Stomach smooth muscle (tissue), 2 donors: ENCODE measurements at regions not wholly inside any gene's neighbourhood (a gene's known extent, or its start where the extent isn't known, plus 50 kb on each side); places are given as distances from the start of the nearest gene placed in this dataset.

Source experiments
- H3K27ac ChIP-seq: one replicate; pipeline ENCODE4 v1.7.0; 2013; ENCODE audit warnings: mild to moderate bottlenecking, low read length, inconsistent platforms
- H3K27me3 ChIP-seq, 2 donors: one replicate each; pipeline ENCODE4 v1.7.0; 2013; ENCODE audit warnings: low read length in 2 of 2; ENCODE audit not compliant: insufficient read depth in 2 of 2, control insufficient read depth in 1 of 2
- H3K36me3 ChIP-seq, 2 donors: one replicate each; pipeline ENCODE4 v1.7.0; 2013; ENCODE audit warnings: low read length in 2 of 2; ENCODE audit not compliant: control insufficient read depth in 2 of 2, insufficient read depth in 2 of 2
- H3K4me1 ChIP-seq: one replicate; pipeline ENCODE4 v1.7.0; 2013; ENCODE audit warnings: low read length; ENCODE audit not compliant: control insufficient read depth, insufficient read depth
- H3K4me3 ChIP-seq, 2 donors: one replicate each; pipeline ENCODE4 v1.7.0; 2013; ENCODE audit warnings: low read length in 2 of 2
- H3K9ac ChIP-seq, 2 donors: one replicate each; pipeline ENCODE4 v1.7.0; 2013; ENCODE audit warnings: low read length in 2 of 2, mild to moderate bottlenecking in 1 of 2
- H3K9me3 ChIP-seq, 2 donors: one replicate each; pipeline ENCODE4 v1.7.0; 2013; ENCODE audit warnings: low read length in 2 of 2; ENCODE audit not compliant: control insufficient read depth in 2 of 2
- donor health status: healthy.
- donor health status: Pancreatic carcinoma.

- peaks cover 0 to 2% of the 10 kb centered on the region in 2 donors for H3K9me3 ChIP-seq
These were observed 308.0 kb upstream of the B3GALT2 start for GRCh38 chr1:193494368-193494767.

GRCh38 chr1:193489191-193489590 lies 302.8 kb upstream of the B3GALT2 start:
- Histone ChIP-seq H3K27ac (no peak overlapping the region), H3K4me3 (no peak overlapping the region), H3K27me3 (no peaks in the 10 kb centered on the region), H3K36me3 (no peaks in the 10 kb centered on the region), H3K9me3 (peaks cover 0 to 2% of the 10 kb centered on the region in 2 donors), H3K4me1 (no peaks in the 10 kb centered on the region), H3K9ac (no peak overlapping the region)

More at GRCh38 chr1:193494368-193494767, 308.0 kb upstream of the B3GALT2 start:
- Histone ChIP-seq H3K4me1 (no peaks in the 10 kb centered on the region), H3K4me3 (no peak overlapping the region), H3K27me3 (no peaks in the 10 kb centered on the region), H3K27ac (no peak overlapping the region), H3K9ac (no peak overlapping the region), H3K36me3 (no peaks in the 10 kb centered on the region)

GRCh38 chr1:193487722-193488121 lies 301.3 kb upstream of the B3GALT2 start:
- Histone ChIP-seq H3K4me3 (no peak overlapping the region), H3K27ac (no peak overlapping the region), H3K36me3 (no peaks in the 10 kb centered on the region), H3K9me3 (peaks cover 0 to 2% of the 10 kb centered on the region in 2 donors), H3K9ac (no peak overlapping the region), H3K4me1 (no peaks in the 10 kb centered on the region), H3K27me3 (no peaks in the 10 kb centered on the region)

- H3K27me3 ChIP-seq = no peaks in the 10 kb centered on the region
- no peak overlapping the region for H3K4me3 ChIP-seq
- no peaks in the 10 kb centered on the region for H3K36me3 ChIP-seq
- no peak overlapping the region for H3K27ac ChIP-seq
- H3K4me1 ChIP-seq = no peaks in the 10 kb centered on the region
- H3K9me3 ChIP-seq = peaks cover 0 to 2% of the 10 kb centered on the region in 2 donors
- H3K9ac ChIP-seq = no peak overlapping the region
These were observed 300.3 kb upstream of the B3GALT2 start for GRCh38 chr1:193486671-193487229.

GRCh38 chr1:193480755-193481154 lies 294.3 kb upstream of the B3GALT2 start:
- H3K4me3 ChIP-seq = no peak overlapping the region
- H3K9ac ChIP-seq = no peak overlapping the region
- H3K27ac ChIP-seq = no peak overlapping the region
- H3K9me3 ChIP-seq = no peaks in the 10 kb centered on the region
- H3K4me1 ChIP-seq = no peaks in the 10 kb centered on the region
- H3K36me3 ChIP-seq = no peaks in the 10 kb centered on the region
- no peaks in the 10 kb centered on the region for H3K27me3 ChIP-seq

- H3K27me3 ChIP-seq = no peaks in the 10 kb centered on the region
- H3K36me3 ChIP-seq = no peaks in the 10 kb centered on the region
- H3K4me1 ChIP-seq = no peaks in the 10 kb centered on the region
- no peak overlapping the region for H3K27ac ChIP-seq
- H3K4me3 ChIP-seq = no peak overlapping the region
- no peak overlapping the region for H3K9ac ChIP-seq
- H3K9me3 ChIP-seq = no peaks in the 10 kb centered on the region
These were observed 292.8 kb upstream of the B3GALT2 start for GRCh38 chr1:193479187-193479586.

GRCh38 chr1:193476748-193477147 lies 290.3 kb upstream of the B3GALT2 start:
- H3K9ac ChIP-seq = no peak overlapping the region
- no peak overlapping the region for H3K27ac ChIP-seq
- H3K27me3 ChIP-seq = no peaks in the 10 kb centered on the region
- H3K36me3 ChIP-seq = no peaks in the 10 kb centered on the region
- H3K4me1 ChIP-seq = no peaks in the 10 kb centered on the region
- no peaks in the 10 kb centered on the region for H3K9me3 ChIP-seq
- no peak overlapping the region for H3K4me3 ChIP-seq

GRCh38 chr1:193473932-193474331 lies 287.5 kb upstream of the B3GALT2 start:
- no peaks in the 10 kb centered on the region for H3K27me3 ChIP-seq
- H3K27ac ChIP-seq = no peak overlapping the region
- H3K4me1 ChIP-seq = no peaks in the 10 kb centered on the region
- no peaks in the 10 kb centered on the region for H3K9me3 ChIP-seq
- H3K36me3 ChIP-seq = no peaks in the 10 kb centered on the region
- no peak overlapping the region for H3K4me3 ChIP-seq
- H3K9ac ChIP-seq = no peak overlapping the region

GRCh38 chr1:193472838-193473398 lies 286.5 kb upstream of the B3GALT2 start:
- H3K4me3 ChIP-seq = no peak overlapping the region
- H3K36me3 ChIP-seq = no peaks in the 10 kb centered on the region
- H3K9me3 ChIP-seq = no peaks in the 10 kb centered on the region
- no peak overlapping the region for H3K9ac ChIP-seq
- no peaks in the 10 kb centered on the region for H3K27me3 ChIP-seq
- no peaks in the 10 kb centered on the region for H3K4me1 ChIP-seq
- no peak overlapping the region for H3K27ac ChIP-seq

GRCh38 chr1:193472430-193472829 lies 286.0 kb upstream of the B3GALT2 start:
- no peaks in the 10 kb centered on the region for H3K4me1 ChIP-seq
- no peaks in the 10 kb centered on the region for H3K27me3 ChIP-seq
- no peak overlapping the region for H3K27ac ChIP-seq
- H3K4me3 ChIP-seq = no peak overlapping the region
- H3K9me3 ChIP-seq = no peaks in the 10 kb centered on the region
- no peaks in the 10 kb centered on the region for H3K36me3 ChIP-seq
- no peak overlapping the region for H3K9ac ChIP-seq

- Histone ChIP-seq H3K4me1 (no peaks in the 10 kb centered on the region), H3K27ac (no peak overlapping the region), H3K9ac (no peak overlapping the region), H3K9me3 (no peaks in the 10 kb centered on the region), H3K4me3 (no peak overlapping the region), H3K27me3 (no peaks in the 10 kb centered on the region), H3K36me3 (no peaks in the 10 kb centered on the region)
These were observed 285.6 kb upstream of the B3GALT2 start for GRCh38 chr1:193471981-193472380.
